Osteoblast (primary cell): ENCODE measurements at regions not wholly inside any gene's neighbourhood (a gene's known extent, or its start where the extent isn't known, plus 50 kb on each side); places are given as distances from the start of the nearest gene placed in this dataset.

Experiments
- DNase-seq: peaks from one replicate; pipeline ENCODE4 v3.0.0; 2011; ENCODE audit warnings: low spot score, mixed read lengths; ENCODE audit not compliant: insufficient read length; ENCODE audit errors: missing footprints
- H2AFZ ChIP-seq: 2 replicates; pipeline ENCODE4 v1.6.0; 2011; ENCODE audit warnings: mild to moderate bottlenecking, low read length
- H3K27ac ChIP-seq: 2 replicates; pipeline ENCODE4 v1.5.1; 2011; ENCODE audit warnings: mild to moderate bottlenecking, low read depth, low read length, moderate library complexity
- H3K27me3 ChIP-seq: 2 replicates; pipeline ENCODE4 v1.6.0; 2012; ENCODE audit warnings: mild to moderate bottlenecking, control low read depth, inconsistent platforms, low read length, moderate library complexity; ENCODE audit not compliant: insufficient read depth
- H3K36me3 ChIP-seq: 2 replicates; pipeline ENCODE4 v1.5.1; 2011; ENCODE audit warnings: mild to moderate bottlenecking, low read length, control low read depth, moderate library complexity; ENCODE audit not compliant: insufficient read depth
- H3K4me1 ChIP-seq: 2 replicates; pipeline ENCODE4 v1.5.1; 2011; ENCODE audit warnings: mild to moderate bottlenecking, low read length, control low read depth, moderate library complexity; ENCODE audit not compliant: insufficient read depth
- H3K4me2 ChIP-seq: 2 replicates; pipeline ENCODE4 v1.6.0; 2011; ENCODE audit warnings: mild to moderate bottlenecking, low read length; ENCODE audit not compliant: insufficient read depth
- H3K4me3 ChIP-seq: fragments of 200-600 bp; sonication (generic); 3 replicates; pipeline ENCODE4 v1.5.1; 2012; ENCODE audit warnings: mild to moderate bottlenecking, low read length, inconsistent platforms; ENCODE audit not compliant: insufficient read depth
- H3K79me2 ChIP-seq: 2 replicates; pipeline ENCODE4 v1.6.0; 2012; ENCODE audit warnings: mild to moderate bottlenecking, low read length, control low read depth, inconsistent platforms; ENCODE audit not compliant: insufficient read depth
- H3K9me3 ChIP-seq: 2 replicates; pipeline ENCODE4 v1.5.1; 2011; ENCODE audit warnings: low read depth, low read length, control low read depth
- H4K20me1 ChIP-seq: 2 replicates; pipeline ENCODE4 v1.6.0; 2012; ENCODE audit warnings: mild to moderate bottlenecking, low read length, control low read depth; ENCODE audit not compliant: insufficient read depth
- TF ChIP-seq, protein P1 (sequence below): IDR thresholded peaks from 2 replicates; pipeline ENCODE4 v1.5.1; 2011; ENCODE audit warnings: mild to moderate bottlenecking, low read depth, low read length, moderate library complexity; ENCODE audit errors: extremely low read depth

GRCh38 chr2:162938387-162938786 lies 99.8 kb upstream of the KCNH7 start:
- Histone ChIP-seq H3K4me1 (no peaks in the 10 kb centered on the region), H3K27ac (no peak overlapping the region), H2AFZ (no peak overlapping the region), H4K20me1 (no peaks in the 10 kb centered on the region), H3K36me3 (no peaks in the 10 kb centered on the region), H3K9me3 (no peaks in the 10 kb centered on the region), H3K27me3 (no peaks in the 10 kb centered on the region), H3K79me2 (no peaks in the 10 kb centered on the region), H3K4me2 (no peak overlapping the region), H3K4me3 (no peak overlapping the region)
- TF ChIP-seq, protein P1, sequence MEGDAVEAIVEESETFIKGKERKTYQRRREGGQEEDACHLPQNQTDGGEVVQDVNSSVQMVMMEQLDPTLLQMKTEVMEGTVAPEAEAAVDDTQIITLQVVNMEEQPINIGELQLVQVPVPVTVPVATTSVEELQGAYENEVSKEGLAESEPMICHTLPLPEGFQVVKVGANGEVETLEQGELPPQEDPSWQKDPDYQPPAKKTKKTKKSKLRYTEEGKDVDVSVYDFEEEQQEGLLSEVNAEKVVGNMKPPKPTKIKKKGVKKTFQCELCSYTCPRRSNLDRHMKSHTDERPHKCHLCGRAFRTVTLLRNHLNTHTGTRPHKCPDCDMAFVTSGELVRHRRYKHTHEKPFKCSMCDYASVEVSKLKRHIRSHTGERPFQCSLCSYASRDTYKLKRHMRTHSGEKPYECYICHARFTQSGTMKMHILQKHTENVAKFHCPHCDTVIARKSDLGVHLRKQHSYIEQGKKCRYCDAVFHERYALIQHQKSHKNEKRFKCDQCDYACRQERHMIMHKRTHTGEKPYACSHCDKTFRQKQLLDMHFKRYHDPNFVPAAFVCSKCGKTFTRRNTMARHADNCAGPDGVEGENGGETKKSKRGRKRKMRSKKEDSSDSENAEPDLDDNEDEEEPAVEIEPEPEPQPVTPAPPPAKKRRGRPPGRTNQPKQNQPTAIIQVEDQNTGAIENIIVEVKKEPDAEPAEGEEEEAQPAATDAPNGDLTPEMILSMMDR = no peak
- DNase-seq = no peak

DNA sequence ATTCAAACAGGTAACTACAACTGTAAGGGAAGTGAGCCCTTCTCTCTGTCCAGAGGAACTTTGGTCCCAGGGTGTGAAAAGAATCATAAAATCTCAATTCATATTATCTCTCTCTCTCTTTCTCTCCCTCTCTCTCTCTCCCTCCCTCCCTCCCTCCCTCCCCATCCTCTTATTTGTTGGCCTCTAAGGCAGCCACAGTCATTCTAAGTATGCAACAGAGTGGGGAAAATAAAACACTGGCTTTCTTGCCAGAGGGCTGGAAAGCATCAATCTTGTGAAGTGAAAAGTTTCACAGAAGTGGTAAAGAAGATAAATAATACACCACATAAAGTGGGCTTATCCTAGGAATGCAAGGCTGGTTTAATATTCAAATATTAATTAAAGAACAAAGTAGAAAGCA lies 95.6 kb upstream of the KCNH7 start:
- Histone ChIP-seq H3K27me3 (no peaks in the 10 kb centered on the region), H3K4me3 (no peak overlapping the region), H3K4me1 (no peaks in the 10 kb centered on the region), H3K36me3 (no peaks in the 10 kb centered on the region), H3K27ac (no peak overlapping the region), H3K79me2 (no peaks in the 10 kb centered on the region), H3K4me2 (no peak overlapping the region), H4K20me1 (no peaks in the 10 kb centered on the region), H2AFZ (no peak overlapping the region), H3K9me3 (no peaks in the 10 kb centered on the region)
- no peak for DNase-seq
- TF ChIP-seq, protein P1 = no peak

GRCh38 chr2:162932416-162932815 lies 93.8 kb upstream of the KCNH7 start:
- no peak overlapping the region for H3K4me2 ChIP-seq
- no peak overlapping the region for H2AFZ ChIP-seq
- H3K27me3 ChIP-seq = no peaks in the 10 kb centered on the region
- no peak overlapping the region for H3K27ac ChIP-seq
- no peaks in the 10 kb centered on the region for H3K4me1 ChIP-seq
- no peaks in the 10 kb centered on the region for H3K9me3 ChIP-seq
- no peaks in the 10 kb centered on the region for H3K36me3 ChIP-seq
- H4K20me1 ChIP-seq = no peaks in the 10 kb centered on the region
- H3K4me3 ChIP-seq = no peak overlapping the region
- H3K79me2 ChIP-seq = no peaks in the 10 kb centered on the region
- TF ChIP-seq, protein P1 = no peak
- no peak for DNase-seq

DNA sequence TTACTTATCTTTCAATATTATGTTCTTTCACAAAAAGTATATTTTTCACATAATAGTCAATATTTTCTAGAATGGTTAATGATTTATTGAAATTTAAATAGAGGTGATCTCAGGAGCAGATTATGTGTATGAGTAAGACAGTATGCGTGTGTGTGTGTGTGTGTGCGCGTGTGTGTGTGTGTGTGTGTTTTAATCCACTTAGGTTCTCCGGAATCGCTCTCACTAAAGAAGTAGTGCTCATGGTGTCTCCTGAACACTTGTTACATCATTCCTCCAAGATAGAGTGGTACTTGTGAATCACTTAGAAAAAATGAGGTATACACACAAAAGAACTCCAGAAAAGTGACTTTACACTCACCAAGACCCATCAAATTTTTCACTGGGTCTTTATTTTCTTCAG lies 91.0 kb upstream of the KCNH7 start:
- Histone ChIP-seq H3K4me2 (no peak overlapping the region), H2AFZ (no peak overlapping the region), H4K20me1 (no peaks in the 10 kb centered on the region), H3K79me2 (no peaks in the 10 kb centered on the region), H3K4me1 (no peaks in the 10 kb centered on the region), H3K27me3 (no peaks in the 10 kb centered on the region), H3K27ac (no peak overlapping the region), H3K4me3 (no peak overlapping the region), H3K36me3 (no peaks in the 10 kb centered on the region), H3K9me3 (no peaks in the 10 kb centered on the region)
- DNase-seq = no peak
- TF ChIP-seq, protein P1 = no peak
